GM23338 (cell line): ENCODE measurements at regions not wholly inside any gene's neighbourhood (a gene's known extent, or its start where the extent isn't known, plus 50 kb on each side); places are given as distances from the start of the nearest gene placed in this dataset.

Experiments used
- EZH2 ChIP-seq: fragments of 200-600 bp; sonication (generic); IDR thresholded peaks from one replicate; pipeline ENCODE4 v1.8.0; 2017; ENCODE audit warnings: antibody characterized with exemption, mild to moderate bottlenecking, low read depth; ENCODE audit not compliant: unreplicated experiment
- TF ChIP-seq, protein P1 (sequence below), 2 experiments: fragments of 200-600 bp in 1 of 2; sonication (generic) in 1 of 2; conservative IDR thresholded peaks; 2 replicates each; pipeline versions ENCODE4 v1.5.1 to v1.6.1; 2016 to 2017; ENCODE audit warnings: antibody characterized with exemption in 2 of 2, low read depth in 2 of 2, mild to moderate bottlenecking in 2 of 2, moderate library complexity in 1 of 2

DNA sequence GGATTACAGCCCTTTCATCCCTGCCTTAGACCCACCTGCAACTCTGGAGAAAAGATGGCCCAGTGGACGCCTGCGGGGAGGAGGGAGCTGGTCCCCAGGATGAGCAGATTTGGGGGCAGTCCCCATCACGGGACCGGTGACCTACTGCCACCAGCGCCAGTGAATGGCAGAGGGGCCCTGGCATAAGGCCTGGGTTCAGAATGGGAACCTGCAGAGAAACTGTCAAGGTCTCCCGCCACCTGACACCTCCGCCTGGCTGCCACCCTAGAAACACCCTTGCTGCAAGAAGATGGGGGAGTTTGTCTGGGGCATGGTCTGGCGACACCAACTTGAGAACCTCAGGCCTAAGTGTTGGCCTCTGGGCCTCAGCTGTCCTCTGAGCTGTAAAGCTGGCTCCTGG lies 335.7 kb downstream of the SEC14L1 start:
- no peak for TF ChIP-seq EZH2
- TF ChIP-seq, protein P1, sequence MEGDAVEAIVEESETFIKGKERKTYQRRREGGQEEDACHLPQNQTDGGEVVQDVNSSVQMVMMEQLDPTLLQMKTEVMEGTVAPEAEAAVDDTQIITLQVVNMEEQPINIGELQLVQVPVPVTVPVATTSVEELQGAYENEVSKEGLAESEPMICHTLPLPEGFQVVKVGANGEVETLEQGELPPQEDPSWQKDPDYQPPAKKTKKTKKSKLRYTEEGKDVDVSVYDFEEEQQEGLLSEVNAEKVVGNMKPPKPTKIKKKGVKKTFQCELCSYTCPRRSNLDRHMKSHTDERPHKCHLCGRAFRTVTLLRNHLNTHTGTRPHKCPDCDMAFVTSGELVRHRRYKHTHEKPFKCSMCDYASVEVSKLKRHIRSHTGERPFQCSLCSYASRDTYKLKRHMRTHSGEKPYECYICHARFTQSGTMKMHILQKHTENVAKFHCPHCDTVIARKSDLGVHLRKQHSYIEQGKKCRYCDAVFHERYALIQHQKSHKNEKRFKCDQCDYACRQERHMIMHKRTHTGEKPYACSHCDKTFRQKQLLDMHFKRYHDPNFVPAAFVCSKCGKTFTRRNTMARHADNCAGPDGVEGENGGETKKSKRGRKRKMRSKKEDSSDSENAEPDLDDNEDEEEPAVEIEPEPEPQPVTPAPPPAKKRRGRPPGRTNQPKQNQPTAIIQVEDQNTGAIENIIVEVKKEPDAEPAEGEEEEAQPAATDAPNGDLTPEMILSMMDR (conservative IDR thresholded peaks at IDR 0.05; ENCODE audit: low read depth in 2 of 2) = no peak
